SK-N-DZ (cell line): ENCODE measurements at regions not wholly inside any gene's neighbourhood (a gene's known extent, or its start where the extent isn't known, plus 50 kb on each side); places are given as distances from the start of the nearest gene placed in this dataset.

Source experiments
- DNase-seq: peaks from one replicate; pipeline ENCODE4 v3.0.0-alpha.2; 2015; ENCODE audit warnings: low spot score

GRCh38 chr2:176502619-176503018 lies 233.4 kb downstream of the MTX2 start:
- DNase-seq, result no peak

DNA sequence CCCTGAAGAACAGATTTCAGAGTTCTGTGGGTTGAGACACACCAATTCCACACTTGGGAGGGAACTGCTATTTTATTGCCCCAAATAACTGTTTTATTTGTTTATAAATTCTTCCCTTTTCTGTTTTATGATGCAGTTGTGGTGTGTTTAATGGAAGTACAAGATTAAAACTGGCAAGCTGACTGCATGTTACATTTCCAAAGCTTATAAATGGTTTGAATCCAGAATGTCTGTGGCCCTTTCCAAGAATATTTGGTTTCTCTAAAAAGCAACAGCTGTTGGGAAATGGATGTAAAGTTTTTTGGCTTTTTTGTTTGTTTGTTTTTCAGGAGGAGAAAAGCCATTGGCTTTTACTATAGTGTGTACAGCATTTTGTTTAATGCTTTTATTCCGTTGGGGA lies 234.5 kb downstream of the MTX2 start:
- DNase-seq, result no peak

DNA sequence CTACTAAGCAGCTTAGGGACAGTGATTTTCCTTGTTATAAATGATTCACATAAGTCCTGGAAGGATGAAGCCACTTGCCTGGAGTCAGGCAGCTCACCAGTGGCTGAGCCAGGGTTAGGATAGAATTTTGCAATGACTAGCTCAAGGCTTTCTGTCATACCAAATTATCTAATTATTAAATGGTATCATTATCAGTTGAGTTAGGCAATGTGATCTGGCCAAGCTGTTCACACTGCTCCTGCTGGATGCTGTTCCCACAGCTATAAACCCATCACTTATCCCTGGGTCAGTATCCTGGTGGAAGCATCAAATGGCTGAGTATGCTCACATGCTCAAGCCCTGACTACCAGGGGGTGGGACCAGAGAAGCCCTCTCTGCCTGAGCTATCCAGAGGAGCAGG lies 235.2 kb downstream of the MTX2 start:
- DNase-seq, result no peak

DNA sequence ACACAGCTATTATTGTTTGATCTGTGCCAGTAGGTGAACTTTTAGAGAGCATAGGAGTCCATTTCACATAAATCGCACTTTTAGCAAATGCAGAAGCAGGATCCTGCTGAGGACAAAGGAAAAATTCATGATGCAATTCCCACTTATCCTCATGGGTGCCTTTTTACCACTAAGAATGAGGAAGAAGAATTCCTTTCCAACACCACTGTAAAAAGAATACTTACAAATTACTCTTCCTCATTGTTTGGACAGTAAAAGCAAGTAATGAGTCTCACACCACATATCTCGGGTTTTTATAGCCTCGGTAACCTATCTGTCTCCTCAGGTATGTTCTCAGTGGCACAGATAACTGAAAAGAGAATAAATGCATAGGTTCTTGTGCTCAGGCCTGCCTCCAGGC lies 238.5 kb downstream of the MTX2 start:
- no peak for DNase-seq

GRCh38 chr2:176508374-176508773 lies 239.1 kb downstream of the MTX2 start:
- DNase-seq, result no peak

- peak; percentile 61 for DNase-seq
Observed at GRCh38 chr2:176508984-176509740, 239.9 kb downstream of the MTX2 start.

- DNase-seq, result no peak
Observed at GRCh38 chr2:176514276-176514675, 245.0 kb downstream of the MTX2 start.

GRCh38 chr2:176514805-176515500 lies 245.7 kb downstream of the MTX2 start:
- DNase-seq, result no peak

DNA sequence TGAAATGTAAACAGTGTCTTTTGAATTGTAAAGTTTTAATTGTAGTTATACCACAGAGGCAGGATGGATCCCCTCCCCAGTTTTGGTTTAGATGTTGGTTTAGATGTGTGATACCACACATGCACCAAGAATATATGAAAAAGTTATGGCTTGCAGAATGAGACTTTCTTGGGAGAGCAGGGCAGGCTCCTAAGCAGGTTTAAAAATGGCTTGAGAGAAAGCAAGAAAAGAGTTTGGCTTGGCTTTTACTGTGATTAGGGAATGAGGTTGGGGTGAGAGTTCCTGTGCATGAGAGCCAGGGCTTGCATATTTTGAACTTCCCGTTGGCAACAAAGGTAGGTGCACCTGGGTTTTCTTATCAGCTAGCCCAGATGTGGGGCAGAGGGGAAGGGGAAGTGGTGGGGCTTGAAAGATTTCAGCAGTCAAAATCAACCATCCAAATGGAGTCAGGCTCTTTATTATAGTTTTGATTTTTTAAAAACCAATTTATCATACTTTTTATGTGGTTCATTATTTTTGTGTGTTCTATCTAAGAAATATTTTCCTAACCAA lies 246.9 kb downstream of the MTX2 start:
- no peak for DNase-seq

DNA sequence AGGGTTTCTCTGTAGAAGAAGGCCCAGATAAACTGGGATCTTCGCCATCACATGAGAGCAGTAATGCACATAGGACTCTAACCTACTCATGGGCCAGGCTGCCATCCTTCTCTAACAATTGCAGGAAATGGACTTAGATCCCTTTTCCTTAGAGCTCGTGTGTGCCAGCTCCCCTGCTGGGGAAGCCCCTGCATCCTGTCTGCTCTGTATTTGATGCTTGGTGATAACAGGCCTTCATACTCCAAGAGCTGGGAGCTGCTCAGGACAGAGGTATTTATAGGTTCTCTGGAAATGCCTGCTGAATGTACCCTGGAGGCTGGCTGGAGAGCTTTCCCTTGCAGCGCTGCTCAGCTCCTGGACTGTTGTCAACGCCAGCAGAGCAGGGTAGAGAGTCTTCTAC lies 249.6 kb downstream of the MTX2 start:
- DNase-seq, result peak; percentile 79

GRCh38 chr2:176521878-176522670 lies 252.8 kb downstream of the MTX2 start:
- no peak for DNase-seq

GRCh38 chr2:176525086-176525485 lies 255.8 kb downstream of the MTX2 start:
- no peak for DNase-seq

GRCh38 chr2:176526995-176527901 lies 258.0 kb downstream of the MTX2 start:
- DNase-seq, result no peak

- DNase-seq, result no peak
Observed at GRCh38 chr2:176531608-176532007, 262.4 kb downstream of the MTX2 start.

GRCh38 chr2:176533505-176534193 lies 264.4 kb downstream of the MTX2 start:
- DNase-seq, result no peak

DNA sequence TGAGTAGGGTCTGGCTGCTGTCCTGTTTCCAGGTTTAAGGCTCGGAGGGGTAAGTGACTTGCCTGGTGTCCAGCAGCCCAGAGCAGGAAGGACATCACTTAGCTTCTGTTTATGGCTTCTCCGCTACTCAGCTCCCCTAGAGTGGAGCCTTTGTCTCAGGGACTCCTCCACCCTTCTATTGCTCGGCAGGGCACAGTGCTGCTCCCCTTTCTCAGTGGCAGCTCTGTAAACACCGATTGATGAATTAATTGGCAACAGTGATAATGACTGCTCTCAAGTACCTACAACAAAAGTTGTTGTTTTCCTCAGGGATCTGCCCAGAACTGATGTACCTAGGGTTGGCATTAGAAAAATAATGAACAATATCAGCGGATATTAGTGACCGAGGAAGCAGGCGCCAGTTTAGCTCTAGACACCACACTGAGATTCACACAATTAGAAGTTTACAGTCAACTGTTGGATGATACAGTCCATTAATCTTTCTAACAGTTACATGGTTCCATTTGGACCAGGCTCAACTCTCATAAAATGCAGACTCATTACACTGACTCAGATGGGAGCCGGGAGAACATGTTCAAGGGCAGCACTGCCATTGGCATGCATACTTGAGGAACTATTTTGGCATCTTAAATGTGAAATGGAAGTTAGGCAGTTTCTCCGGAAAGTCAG lies 265.7 kb downstream of the MTX2 start:
- no peak for DNase-seq

DNA sequence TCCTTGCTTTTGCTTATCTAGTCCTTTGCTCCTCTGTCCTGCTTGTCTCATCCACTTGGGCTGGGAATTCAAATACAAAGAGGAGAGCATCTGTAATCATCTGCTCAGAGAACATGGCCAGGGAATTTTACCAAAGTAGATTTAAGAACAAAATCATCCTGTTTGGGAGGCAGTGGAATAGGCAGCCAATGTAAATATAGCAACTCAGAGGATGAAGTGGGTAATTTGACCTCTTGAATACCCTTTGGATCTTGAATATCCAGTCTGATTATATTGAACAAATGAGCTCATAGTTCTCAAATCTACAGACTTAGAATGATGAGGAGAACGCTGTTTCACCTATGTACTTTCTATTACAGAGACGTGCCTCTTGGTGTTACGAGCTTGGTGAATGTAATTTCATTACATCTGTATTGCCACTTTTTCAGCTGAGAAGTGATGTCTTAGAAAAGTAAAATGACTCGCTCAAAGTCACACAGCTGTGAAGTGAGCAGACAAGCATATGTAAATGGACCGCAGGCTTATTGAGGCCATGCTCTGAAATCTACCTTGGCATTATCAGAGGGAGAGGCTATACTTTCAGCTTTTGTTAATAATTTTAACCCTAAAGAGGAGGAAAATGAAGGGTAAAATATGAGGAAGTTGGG lies 266.3 kb downstream of the MTX2 start:
- DNase-seq, result no peak

- no peak for DNase-seq
Observed at GRCh38 chr2:176536439-176537133, 267.3 kb downstream of the MTX2 start.

GRCh38 chr2:176537932-176538331 lies 268.7 kb downstream of the MTX2 start:
- DNase-seq, result no peak
